EL (cell line): ENCODE measurements at regions not wholly inside any gene's neighbourhood (a gene's known extent, or its start where the extent isn't known, plus 50 kb on each side); places are given as distances from the start of the nearest gene placed in this dataset.

Experiments
- DNase-seq: peaks from one replicate; pipeline ENCODE4 v3.0.0-alpha.2; 2016

DNA sequence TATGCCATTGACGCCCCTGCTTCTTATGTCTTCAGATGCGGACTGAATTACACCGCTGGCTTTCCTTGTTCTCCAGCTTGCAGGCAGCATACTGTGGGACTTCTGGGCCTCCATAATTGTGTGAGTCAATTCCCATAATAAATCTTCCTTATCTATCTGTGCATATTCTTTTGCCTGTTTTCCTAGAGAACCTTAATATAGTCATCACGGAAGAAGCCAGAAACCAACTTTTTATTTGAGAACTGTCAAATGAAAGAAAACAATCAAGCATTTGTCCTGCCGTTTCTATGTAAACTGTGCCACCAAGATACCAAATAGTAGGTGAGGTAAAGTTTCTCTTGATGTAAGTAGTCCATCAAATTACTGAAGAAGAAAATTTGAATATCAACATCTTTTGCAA lies 51.8 kb upstream of the B3GALNT1 start:
- no peak for DNase-seq

DNA sequence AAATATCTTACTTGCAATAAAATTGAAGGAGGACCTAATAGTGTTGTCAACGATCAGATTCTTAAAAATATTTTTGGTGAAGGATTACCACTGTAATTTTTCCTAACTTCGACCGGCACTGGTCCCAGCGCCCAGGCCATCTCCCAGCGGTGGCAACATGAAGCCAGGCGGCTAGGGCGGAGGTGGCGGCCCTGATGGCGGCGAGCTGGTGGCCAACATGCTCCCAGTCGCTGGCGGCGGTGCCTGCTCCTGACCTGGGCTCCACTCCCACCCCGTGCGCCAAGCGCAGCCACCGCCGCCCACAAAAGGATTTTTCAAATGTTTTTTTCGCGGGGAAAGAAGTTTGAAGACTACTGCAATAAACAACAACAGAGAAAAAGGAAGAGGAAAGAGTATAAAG lies 56.5 kb upstream of the B3GALNT1 start:
- no peak for DNase-seq

DNA sequence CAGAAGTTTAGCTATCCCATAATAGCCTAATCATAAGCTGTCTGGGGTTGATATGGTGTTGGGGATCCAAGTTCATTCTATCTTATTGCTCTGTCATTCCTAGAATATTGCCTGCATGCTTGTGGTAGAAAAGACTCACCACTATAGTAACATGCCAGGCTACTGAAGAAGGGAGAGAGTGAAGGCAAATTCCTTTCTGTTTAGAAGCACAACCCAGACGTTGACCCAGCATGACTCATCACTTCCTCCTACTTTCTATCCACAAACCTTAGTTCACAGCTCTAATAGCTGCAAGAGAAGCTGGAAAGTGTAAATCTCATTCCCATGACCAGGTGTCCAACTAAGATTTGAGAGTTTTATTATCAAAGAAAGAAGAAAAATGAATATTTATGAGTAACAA lies 57.8 kb upstream of the NMD3 start:
- peak; percentile 95 for DNase-seq

DNA sequence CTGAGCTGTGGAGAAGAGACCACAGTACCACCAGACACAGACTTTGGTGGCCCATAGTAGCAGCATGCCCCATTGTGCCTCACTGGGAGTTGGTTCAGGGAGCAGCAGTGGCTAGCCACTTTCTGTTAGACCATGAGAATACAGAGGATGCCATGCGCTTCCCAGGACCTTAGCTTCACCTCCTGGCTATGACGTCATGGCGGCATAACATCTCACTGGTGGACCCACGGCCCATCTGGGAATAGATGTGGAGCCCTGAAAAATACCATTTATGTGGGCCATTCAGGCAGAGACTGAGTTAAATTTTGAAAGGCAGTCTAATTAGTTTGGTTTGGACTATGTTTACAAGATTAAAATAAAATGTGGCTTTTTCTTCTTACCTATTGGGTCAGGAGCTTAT lies 55.1 kb upstream of the NMD3 start:
- DNase-seq = no peak

DNA sequence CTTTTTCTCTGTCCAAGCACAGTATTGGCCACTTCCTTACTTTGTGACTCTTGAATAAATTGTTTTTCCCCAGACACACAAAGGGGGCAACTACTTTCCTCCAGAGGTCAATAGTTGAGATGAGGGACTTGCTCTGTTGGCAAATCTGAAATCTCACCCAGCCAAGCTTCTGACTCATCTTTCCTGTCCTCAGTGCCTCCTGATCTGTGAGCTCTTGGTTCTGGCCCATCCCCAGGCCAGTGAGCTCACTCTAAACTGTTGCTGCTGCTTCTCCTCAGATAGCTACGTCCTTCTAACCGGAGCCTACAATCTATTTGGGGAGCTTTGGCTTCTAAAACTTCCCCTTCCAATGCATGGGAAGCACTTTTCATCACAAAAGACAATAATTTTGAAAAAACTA lies 50.0 kb upstream of the NMD3 start:
- peak; percentile 84 for DNase-seq
